Sigmoid colon (tissue), 6 donors: ENCODE measurements at regions not wholly inside any gene's neighbourhood (a gene's known extent, or its start where the extent isn't known, plus 50 kb on each side); places are given as distances from the start of the nearest gene placed in this dataset.

Experiments used
- DNase-seq: peaks from one replicate; pipeline ENCODE4 v3.0.0-alpha.2; 2019
- H3K27ac ChIP-seq, 4 donors: fragments of 200-600 bp; sonication (generic); one replicate each; pipeline ENCODE4 v1.5.1; 2016 to 2019; ENCODE audit warnings: mild to moderate bottlenecking in 1 of 4
- H3K27me3 ChIP-seq, 3 donors: fragments of 200-600 bp; sonication (generic); one replicate each; pipeline ENCODE4 v1.5.1; 2019; ENCODE audit warnings: mild to moderate bottlenecking in 1 of 3
- H3K36me3 ChIP-seq, 4 donors: fragments of 200-600 bp; sonication (generic); one replicate each; pipeline ENCODE4 v1.5.1; 2016 to 2019
- H3K4me1 ChIP-seq, 4 donors: fragments of 200-600 bp; sonication (generic); one replicate each; pipeline ENCODE4 v1.5.1; 2017 to 2019
- H3K4me3 ChIP-seq, 4 donors: fragments of 200-600 bp; sonication (generic); one replicate each; pipeline ENCODE4 v1.5.1; 2017 to 2019; ENCODE audit warnings: mild to moderate bottlenecking in 2 of 4, moderate library complexity in 1 of 4
- H3K9me3 ChIP-seq, 4 donors: fragments of 200-600 bp in 3 of 4; sonication (generic) in 3 of 4; one replicate each; pipeline versions ENCODE4 v1.5.1 to v1.6.1; 2013 to 2019
- EP300 ChIP-seq, 4 donors: sonication (generic); formaldehyde crosslinking; IDR thresholded peaks; one replicate each; pipeline ENCODE4 v1.6.1; 2017; ENCODE audit warnings: antibody characterized with exemption in 4 of 4
- POLR2A ChIP-seq, 2 donors: fragments of 450-650 bp; IDR thresholded peaks; one replicate each; pipeline ENCODE4 v1.6.1; 2016; ENCODE audit warnings: antibody characterized with exemption in 2 of 2, mild to moderate bottlenecking in 2 of 2, moderate library complexity in 2 of 2
- POLR2AphosphoS5 ChIP-seq, 4 donors: sonication (generic); formaldehyde crosslinking; IDR thresholded peaks; one replicate each; pipeline ENCODE4 v1.6.1; 2017; ENCODE audit warnings: antibody characterized with exemption in 4 of 4
- WGBS, 2 donors: extraction: QIAGEN DNeasy Blood & Tissue Kit; methylation state at CpG; one replicate each; pipeline ENCODE4 v1.1.7; 2013; 5-methylcytosine and 5-hydroxymethylcytosine counted together
- intact Hi-C: fragments of 100-400 bp; cut with DNase I; formaldehyde crosslinking; loops from one replicate; pipeline ENCODE4 v1.15.1; 2023
- TF ChIP-seq, protein P1 (sequence below), 4 experiments: fragments of 450-650 bp in 3 of 4; fragments of 200-600 bp in 1 of 4; IDR thresholded peaks; one replicate each; pipeline ENCODE4 v1.5.1; 2016 to 2019; ENCODE audit warnings: antibody characterized with exemption in 4 of 4, mild to moderate bottlenecking in 3 of 4, moderate library complexity in 2 of 4
- donor health status: healthy with polysubstance abuse.
- donor health status: healthy.

DNA sequence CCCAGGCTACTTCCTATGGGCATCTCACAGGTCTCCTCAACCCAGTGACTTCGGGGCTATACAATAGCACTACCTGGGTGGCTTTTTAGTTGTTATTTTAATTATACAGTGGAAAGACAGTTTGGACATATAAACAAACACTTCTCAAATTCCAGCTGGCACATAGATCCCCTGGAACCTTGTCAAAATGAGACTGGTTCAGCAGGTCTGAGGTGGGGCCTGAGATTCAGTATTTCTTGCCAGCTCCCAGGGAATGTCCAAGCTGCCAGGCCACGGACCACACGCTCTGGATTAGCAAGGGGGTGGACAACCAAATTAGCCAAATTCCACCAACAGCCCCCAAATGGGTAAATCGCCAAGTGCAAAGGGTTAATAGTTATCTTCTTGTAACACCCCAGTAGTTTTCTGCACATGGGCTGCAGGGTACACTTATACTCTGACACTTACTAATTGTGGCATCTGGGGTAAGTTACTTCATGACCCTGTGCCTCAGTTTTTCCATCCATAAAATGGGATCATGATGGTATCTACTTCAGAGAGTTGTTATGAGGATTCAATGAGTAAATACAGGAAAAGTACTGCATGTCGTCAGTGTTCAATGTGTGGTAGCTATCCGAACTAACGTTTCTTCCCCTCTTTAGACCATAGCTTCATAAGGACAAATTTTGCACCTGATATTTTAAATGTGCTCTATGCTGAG lies 789.4 kb upstream of the TBX3 start:
- no peak for DNase-seq
- TF ChIP-seq, protein P1, sequence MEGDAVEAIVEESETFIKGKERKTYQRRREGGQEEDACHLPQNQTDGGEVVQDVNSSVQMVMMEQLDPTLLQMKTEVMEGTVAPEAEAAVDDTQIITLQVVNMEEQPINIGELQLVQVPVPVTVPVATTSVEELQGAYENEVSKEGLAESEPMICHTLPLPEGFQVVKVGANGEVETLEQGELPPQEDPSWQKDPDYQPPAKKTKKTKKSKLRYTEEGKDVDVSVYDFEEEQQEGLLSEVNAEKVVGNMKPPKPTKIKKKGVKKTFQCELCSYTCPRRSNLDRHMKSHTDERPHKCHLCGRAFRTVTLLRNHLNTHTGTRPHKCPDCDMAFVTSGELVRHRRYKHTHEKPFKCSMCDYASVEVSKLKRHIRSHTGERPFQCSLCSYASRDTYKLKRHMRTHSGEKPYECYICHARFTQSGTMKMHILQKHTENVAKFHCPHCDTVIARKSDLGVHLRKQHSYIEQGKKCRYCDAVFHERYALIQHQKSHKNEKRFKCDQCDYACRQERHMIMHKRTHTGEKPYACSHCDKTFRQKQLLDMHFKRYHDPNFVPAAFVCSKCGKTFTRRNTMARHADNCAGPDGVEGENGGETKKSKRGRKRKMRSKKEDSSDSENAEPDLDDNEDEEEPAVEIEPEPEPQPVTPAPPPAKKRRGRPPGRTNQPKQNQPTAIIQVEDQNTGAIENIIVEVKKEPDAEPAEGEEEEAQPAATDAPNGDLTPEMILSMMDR (IDR thresholded peaks at IDR 0.05): no peak
- TF ChIP-seq POLR2AphosphoS5 (IDR thresholded peaks at IDR 0.05) (no peak), EP300 (IDR thresholded peaks at IDR 0.05) (no peak), POLR2A (IDR thresholded peaks at IDR 0.05) (no peak)
- H3K4me3 ChIP-seq: no peak overlapping the region
- 36 to 68% methylated on average over 7 of the region's 7 CpGs for WGBS, 2 donors
- H3K9me3 ChIP-seq: no peaks in the 10 kb centered on the region
- H3K4me1 ChIP-seq: no peaks in the 10 kb centered on the region
- H3K27me3 ChIP-seq: no peaks in the 10 kb centered on the region
- intact Hi-C loops: no loop called here
- no peaks in the 10 kb centered on the region for H3K36me3 ChIP-seq
- no peak overlapping the region for H3K27ac ChIP-seq

DNA sequence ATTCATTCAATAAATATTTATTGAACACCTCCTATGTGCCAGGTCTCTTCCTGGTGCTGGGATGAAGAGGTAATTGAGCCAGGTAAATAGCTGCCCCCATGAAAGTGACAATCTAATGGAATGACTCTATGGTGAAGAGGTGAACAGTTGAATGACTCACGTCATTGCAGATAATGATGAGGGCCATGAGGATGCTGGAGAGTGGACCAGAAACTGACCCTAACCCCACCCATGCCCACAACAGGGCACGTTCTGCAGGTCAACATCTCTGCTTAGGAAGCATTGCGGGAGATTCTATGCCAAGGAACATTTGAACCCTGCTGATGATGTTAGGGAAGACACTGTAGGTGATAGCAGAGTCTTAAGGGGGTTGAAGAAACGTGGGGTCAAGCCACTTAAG lies 788.9 kb upstream of the TBX3 start:
- no peak overlapping the region for H3K27ac ChIP-seq
- WGBS, 2 donors: 57 to 74% methylated on average over 4 of the region's 4 CpGs
- TF ChIP-seq POLR2A (IDR thresholded peaks at IDR 0.05): no peak
- TF ChIP-seq, protein P1 (IDR thresholded peaks at IDR 0.05): no peak
- no peak for TF ChIP-seq EP300 (IDR thresholded peaks at IDR 0.05)
- TF ChIP-seq POLR2AphosphoS5 (IDR thresholded peaks at IDR 0.05): no peak
- H3K36me3 ChIP-seq: no peaks in the 10 kb centered on the region
- no peak for DNase-seq
- H3K4me1 ChIP-seq: no peaks in the 10 kb centered on the region
- no peaks in the 10 kb centered on the region for H3K9me3 ChIP-seq
- no peaks in the 10 kb centered on the region for H3K27me3 ChIP-seq
- H3K4me3 ChIP-seq: no peak overlapping the region
- intact Hi-C loops: no loop called here

DNA sequence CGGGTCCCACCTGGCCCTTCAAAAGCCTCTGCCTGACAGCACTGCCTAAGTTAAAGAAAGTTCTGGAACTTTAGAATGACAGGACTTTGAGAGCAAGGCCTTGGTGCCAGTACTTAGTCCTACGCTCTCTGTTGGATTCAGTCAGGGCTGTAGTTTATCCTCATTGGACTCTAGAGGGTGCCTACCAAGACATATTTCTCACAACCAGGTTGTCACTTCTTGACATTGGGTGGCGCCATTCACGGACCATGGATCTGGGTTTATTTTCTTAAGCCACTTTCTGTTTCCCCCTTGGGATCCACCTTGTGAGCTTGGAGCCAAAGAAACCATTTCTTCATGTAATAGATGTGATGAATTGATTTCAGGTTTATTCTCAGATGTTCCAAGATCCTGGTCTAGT lies 787.0 kb upstream of the TBX3 start:
- no peak for TF ChIP-seq EP300 (IDR thresholded peaks at IDR 0.05)
- no peak for TF ChIP-seq POLR2AphosphoS5 (IDR thresholded peaks at IDR 0.05)
- TF ChIP-seq, protein P1 (IDR thresholded peaks at IDR 0.05): no peak
- TF ChIP-seq POLR2A (IDR thresholded peaks at IDR 0.05): no peak
- WGBS, 2 donors: 83% methylated on average over 4 of the region's 4 CpGs
- DNase-seq: no peak
- Histone ChIP-seq H3K4me3 (no peak overlapping the region), H3K36me3 (no peaks in the 10 kb centered on the region), H3K9me3 (no peaks in the 10 kb centered on the region), H3K27me3 (no peaks in the 10 kb centered on the region), H3K27ac (no peak overlapping the region), H3K4me1 (no peaks in the 10 kb centered on the region)
- intact Hi-C loops: no loop called here

DNA sequence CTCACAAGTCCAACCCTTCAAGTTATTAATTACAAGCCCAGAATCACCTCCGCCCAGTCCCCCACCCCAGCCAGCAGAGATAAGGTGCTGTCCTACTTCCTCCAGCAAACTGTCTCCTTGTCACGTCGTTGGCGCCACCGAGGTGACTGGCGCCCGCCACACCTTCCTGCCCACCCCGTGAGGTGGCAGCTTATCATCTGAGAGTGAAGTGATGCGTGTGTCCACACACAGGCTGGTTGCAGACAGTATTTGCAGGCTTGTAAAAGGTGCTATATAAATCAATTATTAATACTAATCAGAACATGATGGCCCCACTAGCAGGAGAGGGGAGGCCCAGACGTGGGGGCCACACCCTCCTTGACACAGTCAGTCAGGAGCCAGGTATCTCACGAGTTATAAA lies 786.6 kb upstream of the TBX3 start:
- intact Hi-C loops: no loop called here
- no peaks in the 10 kb centered on the region for H3K27me3 ChIP-seq
- no peaks in the 10 kb centered on the region for H3K4me1 ChIP-seq
- no peaks in the 10 kb centered on the region for H3K36me3 ChIP-seq
- 71 to 75% methylated on average over 11 of the region's 11 CpGs for WGBS, 2 donors
- H3K9me3 ChIP-seq: no peaks in the 10 kb centered on the region
- no peak overlapping the region for H3K27ac ChIP-seq
- TF ChIP-seq EP300 (IDR thresholded peaks at IDR 0.05) (no peak), POLR2AphosphoS5 (IDR thresholded peaks at IDR 0.05) (no peak), POLR2A (IDR thresholded peaks at IDR 0.05) (no peak)
- TF ChIP-seq, protein P1 (IDR thresholded peaks at IDR 0.05): no peak
- no peak overlapping the region for H3K4me3 ChIP-seq
- no peak for DNase-seq

DNA sequence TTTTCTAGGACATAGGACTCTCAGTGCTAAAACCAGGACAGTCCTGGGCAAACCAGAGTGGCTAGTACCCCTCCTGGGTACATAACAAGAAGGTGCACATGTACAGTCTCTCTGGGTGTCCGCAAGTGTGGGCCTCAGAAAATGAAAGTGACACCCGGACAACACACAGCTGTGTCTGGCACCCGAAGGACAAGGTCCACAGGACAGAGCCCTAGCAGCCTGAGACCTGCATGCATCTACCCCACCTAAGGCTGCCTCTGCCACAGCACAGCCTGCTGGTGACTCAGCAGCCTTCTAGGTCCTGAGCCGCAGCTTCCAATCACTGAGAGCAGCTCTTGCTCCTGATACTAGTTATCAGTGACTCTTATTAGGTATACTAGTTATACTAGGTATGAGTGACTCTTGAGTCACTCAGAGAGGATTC lies 784.1 kb upstream of the TBX3 start:
- no peak for TF ChIP-seq POLR2A (IDR thresholded peaks at IDR 0.05)
- TF ChIP-seq, protein P1 (IDR thresholded peaks at IDR 0.05): no peak
- no peak for TF ChIP-seq EP300 (IDR thresholded peaks at IDR 0.05)
- no peak for TF ChIP-seq POLR2AphosphoS5 (IDR thresholded peaks at IDR 0.05)
- no peak overlapping the region for H3K4me3 ChIP-seq
- 22 to 74% methylated on average over 4 of the region's 4 CpGs for WGBS, 2 donors
- no peak for DNase-seq
- no peaks in the 10 kb centered on the region for H3K36me3 ChIP-seq
- H3K27ac ChIP-seq: no peak overlapping the region
- intact Hi-C loops: no loop called here
- no peaks in the 10 kb centered on the region for H3K9me3 ChIP-seq
- H3K4me1 ChIP-seq: no peaks in the 10 kb centered on the region
- no peaks in the 10 kb centered on the region for H3K27me3 ChIP-seq
